ENCODE measurements at regions not wholly inside any gene's neighbourhood (a gene's known extent, or its start where the extent isn't known, plus 50 kb on each side); places are given as distances from the start of the nearest gene placed in this dataset.

DNA sequence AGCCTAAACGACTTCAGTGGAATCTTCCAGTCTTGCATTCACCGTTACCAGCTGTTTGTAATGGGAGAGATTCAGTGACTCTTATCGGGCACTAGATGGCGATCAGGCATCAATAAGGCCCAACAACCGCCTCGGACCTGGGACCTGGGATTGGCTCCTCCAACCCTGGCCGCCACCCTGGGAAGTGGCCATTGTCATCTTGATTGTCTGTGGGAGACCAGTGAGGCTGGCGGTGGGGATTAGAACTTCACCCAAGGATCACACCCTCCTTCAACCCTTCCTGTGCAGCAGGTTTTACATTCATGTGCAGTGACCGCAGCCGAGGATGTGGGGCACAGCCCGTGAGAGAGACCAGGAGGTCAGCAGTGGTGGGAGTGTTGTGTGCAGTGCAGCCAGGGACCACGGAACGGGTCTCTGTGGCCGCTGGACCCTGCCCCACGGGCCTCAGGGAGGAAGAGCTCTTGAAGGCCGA, 85.3 kb downstream of the SPP2 start (continued):
- TF ChIP-seq NFYC (CRISPR knock-in tag; IDR thresholded peaks at IDR 0.05): no peak
- no peak for TF ChIP-seq RELA (CRISPR knock-in tag; IDR thresholded peaks at IDR 0.05)
- no peak for TF ChIP-seq ELF3 (CRISPR knock-in tag; IDR thresholded peaks at IDR 0.05)
- no peak for TF ChIP-seq ZNF24 (IDR thresholded peaks at IDR 0.05)
- TF ChIP-seq MEIS2 (CRISPR knock-in tag; IDR thresholded peaks at IDR 0.05): peak; percentile 15; the same call in 1 of the 2 replicates
- TF ChIP-seq ZNF615 (CRISPR knock-in tag; IDR thresholded peaks at IDR 0.05; ENCODE audit: borderline replicate concordance): no peak
- TF ChIP-seq, protein P1, sequence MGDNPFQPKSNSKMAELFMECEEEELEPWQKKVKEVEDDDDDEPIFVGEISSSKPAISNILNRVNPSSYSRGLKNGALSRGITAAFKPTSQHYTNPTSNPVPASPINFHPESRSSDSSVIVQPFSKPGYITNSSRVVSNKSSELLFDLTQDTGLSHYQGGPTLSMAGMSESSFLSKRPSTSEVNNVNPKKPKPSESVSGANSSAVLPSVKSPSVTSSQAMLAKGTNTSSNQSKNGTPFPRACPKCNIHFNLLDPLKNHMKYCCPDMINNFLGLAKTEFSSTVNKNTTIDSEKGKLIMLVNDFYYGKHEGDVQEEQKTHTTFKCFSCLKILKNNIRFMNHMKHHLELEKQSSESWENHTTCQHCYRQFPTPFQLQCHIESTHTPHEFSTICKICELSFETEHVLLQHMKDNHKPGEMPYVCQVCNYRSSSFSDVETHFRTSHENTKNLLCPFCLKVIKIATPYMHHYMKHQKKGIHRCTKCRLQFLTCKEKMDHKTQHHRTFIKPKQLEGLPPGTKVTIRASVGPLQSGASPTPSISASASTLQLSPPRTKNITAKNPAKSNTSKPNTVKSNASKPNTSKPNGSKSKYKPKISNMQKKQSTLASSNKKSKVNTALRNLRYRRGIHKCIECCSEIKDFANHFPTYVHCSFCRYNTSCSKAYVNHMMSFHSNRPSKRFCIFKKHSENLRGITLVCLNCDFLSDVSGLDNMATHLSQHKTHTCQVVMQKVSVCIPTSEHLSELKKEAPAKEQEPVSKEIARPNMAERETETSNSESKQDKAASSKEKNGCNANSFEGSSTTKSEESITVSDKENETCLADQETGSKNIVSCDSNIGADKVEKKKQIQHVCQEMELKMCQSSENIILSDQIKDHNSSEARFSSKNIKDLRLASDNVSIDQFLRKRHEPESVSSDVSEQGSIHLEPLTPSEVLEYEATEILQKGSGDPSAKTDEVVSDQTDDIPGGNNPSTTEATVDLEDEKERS (CRISPR knock-in tag; IDR thresholded peaks at IDR 0.05): no peak
- 0 out of 2 replicates have a peak, but pooled peaks have one; percentile 33 for TF ChIP-seq ZNF605 (CRISPR knock-in tag; IDR thresholded peaks at IDR 0.05)
- TF ChIP-seq ZNF431 (CRISPR knock-in tag; IDR thresholded peaks at IDR 0.05; ENCODE audit: borderline replicate concordance, low read depth): no peak
- TF ChIP-seq, protein P2, sequence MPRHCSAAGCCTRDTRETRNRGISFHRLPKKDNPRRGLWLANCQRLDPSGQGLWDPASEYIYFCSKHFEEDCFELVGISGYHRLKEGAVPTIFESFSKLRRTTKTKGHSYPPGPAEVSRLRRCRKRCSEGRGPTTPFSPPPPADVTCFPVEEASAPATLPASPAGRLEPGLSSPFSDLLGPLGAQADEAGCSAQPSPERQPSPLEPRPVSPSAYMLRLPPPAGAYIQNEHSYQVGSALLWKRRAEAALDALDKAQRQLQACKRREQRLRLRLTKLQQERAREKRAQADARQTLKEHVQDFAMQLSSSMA (CRISPR knock-in tag; IDR thresholded peaks at IDR 0.05): no peak
- no peak for TF ChIP-seq IKZF4 (CRISPR knock-in tag; IDR thresholded peaks at IDR 0.05; ENCODE audit: borderline replicate concordance, low read depth, not compliant biosample characterization)
- TF ChIP-seq NRL (CRISPR knock-in tag; IDR thresholded peaks at IDR 0.05; ENCODE audit: borderline replicate concordance): 0 out of 2 replicates have a peak, but pooled peaks have one; percentile 22
- no peak for TF ChIP-seq CEBPG (CRISPR knock-in tag; IDR thresholded peaks at IDR 0.05)
- TF ChIP-seq, protein P3, sequence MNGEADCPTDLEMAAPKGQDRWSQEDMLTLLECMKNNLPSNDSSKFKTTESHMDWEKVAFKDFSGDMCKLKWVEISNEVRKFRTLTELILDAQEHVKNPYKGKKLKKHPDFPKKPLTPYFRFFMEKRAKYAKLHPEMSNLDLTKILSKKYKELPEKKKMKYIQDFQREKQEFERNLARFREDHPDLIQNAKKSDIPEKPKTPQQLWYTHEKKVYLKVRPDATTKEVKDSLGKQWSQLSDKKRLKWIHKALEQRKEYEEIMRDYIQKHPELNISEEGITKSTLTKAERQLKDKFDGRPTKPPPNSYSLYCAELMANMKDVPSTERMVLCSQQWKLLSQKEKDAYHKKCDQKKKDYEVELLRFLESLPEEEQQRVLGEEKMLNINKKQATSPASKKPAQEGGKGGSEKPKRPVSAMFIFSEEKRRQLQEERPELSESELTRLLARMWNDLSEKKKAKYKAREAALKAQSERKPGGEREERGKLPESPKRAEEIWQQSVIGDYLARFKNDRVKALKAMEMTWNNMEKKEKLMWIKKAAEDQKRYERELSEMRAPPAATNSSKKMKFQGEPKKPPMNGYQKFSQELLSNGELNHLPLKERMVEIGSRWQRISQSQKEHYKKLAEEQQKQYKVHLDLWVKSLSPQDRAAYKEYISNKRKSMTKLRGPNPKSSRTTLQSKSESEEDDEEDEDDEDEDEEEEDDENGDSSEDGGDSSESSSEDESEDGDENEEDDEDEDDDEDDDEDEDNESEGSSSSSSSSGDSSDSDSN (CRISPR knock-in tag; IDR thresholded peaks at IDR 0.05): no peak
- no peak for TF ChIP-seq ZSCAN21 (CRISPR knock-in tag; IDR thresholded peaks at IDR 0.05; ENCODE audit: borderline replicate concordance)
- no peak; the same call in 1 of the 2 replicates for TF ChIP-seq ZFX (CRISPR knock-in tag; IDR thresholded peaks at IDR 0.05; ENCODE audit: low read depth)
- TF ChIP-seq, protein P4, sequence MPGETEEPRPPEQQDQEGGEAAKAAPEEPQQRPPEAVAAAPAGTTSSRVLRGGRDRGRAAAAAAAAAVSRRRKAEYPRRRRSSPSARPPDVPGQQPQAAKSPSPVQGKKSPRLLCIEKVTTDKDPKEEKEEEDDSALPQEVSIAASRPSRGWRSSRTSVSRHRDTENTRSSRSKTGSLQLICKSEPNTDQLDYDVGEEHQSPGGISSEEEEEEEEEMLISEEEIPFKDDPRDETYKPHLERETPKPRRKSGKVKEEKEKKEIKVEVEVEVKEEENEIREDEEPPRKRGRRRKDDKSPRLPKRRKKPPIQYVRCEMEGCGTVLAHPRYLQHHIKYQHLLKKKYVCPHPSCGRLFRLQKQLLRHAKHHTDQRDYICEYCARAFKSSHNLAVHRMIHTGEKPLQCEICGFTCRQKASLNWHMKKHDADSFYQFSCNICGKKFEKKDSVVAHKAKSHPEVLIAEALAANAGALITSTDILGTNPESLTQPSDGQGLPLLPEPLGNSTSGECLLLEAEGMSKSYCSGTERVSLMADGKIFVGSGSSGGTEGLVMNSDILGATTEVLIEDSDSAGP (CRISPR knock-in tag; IDR thresholded peaks at IDR 0.05; ENCODE audit: borderline replicate concordance): peak; percentile 37; the same call in 1 of the 2 replicates
- no peak for TF ChIP-seq NCOR1 (IDR thresholded peaks at IDR 0.05; ENCODE audit: borderline replicate concordance, low read length)
- TF ChIP-seq, protein P5, sequence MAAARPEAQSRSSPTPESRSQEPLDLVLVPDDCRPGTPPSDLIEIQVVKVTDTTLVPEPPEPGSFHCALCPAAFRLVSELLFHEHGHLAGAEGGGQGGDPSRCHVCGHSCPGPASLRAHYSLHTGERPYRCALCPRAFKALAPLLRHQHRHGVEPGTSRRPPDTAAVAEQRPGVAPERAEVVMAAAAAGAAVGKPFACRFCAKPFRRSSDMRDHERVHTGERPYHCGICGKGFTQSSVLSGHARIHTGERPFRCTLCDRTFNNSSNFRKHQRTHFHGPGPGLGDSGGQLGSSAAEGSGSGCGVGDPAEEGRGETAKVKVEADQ (CRISPR knock-in tag; IDR thresholded peaks at IDR 0.05; ENCODE audit: borderline replicate concordance): no peak
- TF ChIP-seq, protein P6, sequence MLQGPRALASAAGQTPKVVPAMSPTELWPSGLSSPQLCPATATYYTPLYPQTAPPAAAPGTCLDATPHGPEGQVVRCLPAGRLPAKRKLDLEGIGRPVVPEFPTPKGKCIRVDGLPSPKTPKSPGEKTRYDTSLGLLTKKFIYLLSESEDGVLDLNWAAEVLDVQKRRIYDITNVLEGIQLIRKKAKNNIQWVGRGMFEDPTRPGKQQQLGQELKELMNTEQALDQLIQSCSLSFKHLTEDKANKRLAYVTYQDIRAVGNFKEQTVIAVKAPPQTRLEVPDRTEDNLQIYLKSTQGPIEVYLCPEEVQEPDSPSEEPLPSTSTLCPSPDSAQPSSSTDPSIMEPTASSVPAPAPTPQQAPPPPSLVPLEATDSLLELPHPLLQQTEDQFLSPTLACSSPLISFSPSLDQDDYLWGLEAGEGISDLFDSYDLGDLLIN (CRISPR knock-in tag; IDR thresholded peaks at IDR 0.05; ENCODE audit: borderline replicate concordance): no peak

Measured in HepG2 (cell line).